GM21360 (cell line): ENCODE measurements at regions not wholly inside any gene's neighbourhood (a gene's known extent, or its start where the extent isn't known, plus 50 kb on each side); places are given as distances from the start of the nearest gene placed in this dataset.

ENCODE experiments used
- ATAC-seq: cut with Tn5 transposase; IDR thresholded peaks from one replicate; pipeline ENCODE4 v1.9.1; 2021; ENCODE audit warnings: mild to moderate bottlenecking, moderate library complexity; ENCODE audit not compliant: unreplicated experiment

GRCh38 chr14:29102996-29103395, 336.4 kb downstream of the FOXG1 start:
- no peak for ATAC-seq

- ATAC-seq = no peak
Measured at GRCh38 chr14:29108908-29109307, 342.3 kb downstream of the FOXG1 start.

GRCh38 chr14:29109589-29109988, 343.0 kb downstream of the FOXG1 start:
- no peak for ATAC-seq

GRCh38 chr14:29111554-29111953, 345.0 kb downstream of the FOXG1 start:
- no peak for ATAC-seq

GRCh38 chr14:29123017-29123416, 356.4 kb downstream of the FOXG1 start:
- no peak for ATAC-seq

GRCh38 chr14:29126361-29126760, 359.8 kb downstream of the FOXG1 start:
- no peak for ATAC-seq

- ATAC-seq = no peak
Measured at GRCh38 chr14:29126865-29127264, 360.3 kb downstream of the FOXG1 start.

- ATAC-seq = no peak
Measured at GRCh38 chr14:29140016-29140415, 373.4 kb downstream of the FOXG1 start.

- no peak for ATAC-seq
Measured at GRCh38 chr14:29144621-29145020, 378.0 kb downstream of the FOXG1 start.

- no peak for ATAC-seq
Measured at GRCh38 chr14:29148221-29148620, 381.6 kb downstream of the FOXG1 start.

- no peak for ATAC-seq
Measured at GRCh38 chr14:29149798-29150197, 383.2 kb downstream of the FOXG1 start.

GRCh38 chr14:29150659-29151058, 384.1 kb downstream of the FOXG1 start:
- ATAC-seq = no peak

- ATAC-seq = no peak
Measured at GRCh38 chr14:29156096-29156495, 389.5 kb downstream of the FOXG1 start.

GRCh38 chr14:29161593-29161992, 395.0 kb downstream of the FOXG1 start:
- ATAC-seq = no peak

GRCh38 chr14:29163109-29163508, 396.5 kb downstream of the FOXG1 start:
- ATAC-seq = no peak

- ATAC-seq = no peak
Measured at GRCh38 chr14:29165431-29165830, 398.8 kb downstream of the FOXG1 start.

- ATAC-seq = no peak
Measured at GRCh38 chr14:29166507-29166906, 399.9 kb downstream of the FOXG1 start.

GRCh38 chr14:29168149-29168548, 401.6 kb downstream of the FOXG1 start:
- ATAC-seq = no peak

GRCh38 chr14:29169408-29169807, 402.8 kb downstream of the FOXG1 start:
- no peak for ATAC-seq

GRCh38 chr14:29175706-29176105, 409.1 kb downstream of the FOXG1 start:
- ATAC-seq = no peak

GRCh38 chr14:29176876-29177275, 410.3 kb downstream of the FOXG1 start:
- ATAC-seq = no peak

GRCh38 chr14:29178971-29179370, 412.4 kb downstream of the FOXG1 start:
- no peak for ATAC-seq

- ATAC-seq = no peak
Measured at GRCh38 chr14:29191092-29191491, 424.5 kb downstream of the FOXG1 start.

- ATAC-seq = no peak
Measured at GRCh38 chr14:29197557-29197956, 431.0 kb downstream of the FOXG1 start.
